ENCODE measurements at regions not wholly inside any gene's neighbourhood (a gene's known extent, or its start where the extent isn't known, plus 50 kb on each side); places are given as distances from the start of the nearest gene placed in this dataset.

DNA sequence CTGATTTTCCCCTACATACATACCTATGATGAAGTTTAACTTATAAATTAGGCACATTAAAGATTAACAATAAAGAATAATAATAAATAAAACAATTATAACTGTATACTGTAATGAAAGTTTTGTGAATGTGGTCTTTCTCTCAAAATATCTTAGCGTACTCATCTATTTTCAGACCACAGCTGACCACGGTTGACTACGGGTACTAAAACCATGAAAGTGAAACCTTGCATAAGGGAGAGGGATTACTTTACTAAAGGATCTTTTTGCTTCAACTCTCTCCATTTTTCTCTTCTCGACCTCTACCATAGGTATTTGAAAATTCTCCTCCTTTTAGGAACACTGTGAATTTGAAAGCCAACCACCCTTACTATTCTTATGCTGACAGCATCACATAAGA, 475.5 kb downstream of the CETN3 start (continued):
- no peak for TF ChIP-seq FOSL1 (IDR thresholded peaks at IDR 0.05; ENCODE audit: insufficient read depth, low read depth, low read length)
- no peak for TF ChIP-seq BCL11A (IDR thresholded peaks at IDR 0.05; ENCODE audit: low read depth in 2 of 2, low read length in 2 of 2)
- no peak for TF ChIP-seq BACH1 (IDR thresholded peaks at IDR 0.05; ENCODE audit: low read length)
- no peak for TF ChIP-seq RXRA (IDR thresholded peaks at IDR 0.05; ENCODE audit: insufficient read depth, low read depth, low read length)
- TF ChIP-seq YY1 (IDR thresholded peaks at IDR 0.05; ENCODE audit: low read depth, low read length) = no peak
- TF ChIP-seq CREB1 (IDR thresholded peaks at IDR 0.05) = no peak
- TF ChIP-seq SP1 (IDR thresholded peaks at IDR 0.05; ENCODE audit: low read depth, low read length) = no peak
- TF ChIP-seq ASH2L (IDR thresholded peaks at IDR 0.05; ENCODE audit: low read length) = no peak
- TF ChIP-seq SIX5 (IDR thresholded peaks at IDR 0.05; ENCODE audit: low read depth, low read length) = no peak
